Neural cell (in vitro differentiated cells): ENCODE measurements at regions not wholly inside any gene's neighbourhood (a gene's known extent, or its start where the extent isn't known, plus 50 kb on each side); places are given as distances from the start of the nearest gene placed in this dataset.

Experiments used
- H2AFZ ChIP-seq: fragments of 200-600, 300-800 bp; sonication (generic), shearing (Covaris generic); 2 replicates; pipeline ENCODE4 v1.6.0; 2014; ENCODE audit warnings: low read depth, mild to moderate bottlenecking, antibody characterized with exemption, low read length, moderate library complexity
- H3F3A ChIP-seq: fragments of 200-600 bp; shearing (Covaris generic); 2 replicates; pipeline ENCODE4 v1.6.1; 2016; ENCODE audit warnings: mild to moderate bottlenecking, moderate library complexity, mixed read lengths, antibody characterized with exemption, low read length; ENCODE audit not compliant: insufficient read depth, poor library complexity, severe bottlenecking
- H3K27ac ChIP-seq: fragments of 200-600, 300-800 bp; sonication (generic), shearing (Covaris generic); 2 replicates; pipeline ENCODE4 v1.5.1; 2014; ENCODE audit warnings: mild to moderate bottlenecking, low read length, moderate library complexity
- H3K27me3 ChIP-seq: fragments of 300-800, 200-600 bp; sonication (generic), shearing (Covaris generic); 2 replicates; pipeline ENCODE4 v1.6.0; 2014; ENCODE audit warnings: mild to moderate bottlenecking, low read depth, low read length, moderate library complexity; ENCODE audit not compliant: insufficient read depth
- H3K36me3 ChIP-seq: fragments of 300-800, 200-600 bp; sonication (generic), shearing (Covaris generic); 2 replicates; pipeline ENCODE4 v1.5.1; 2014; ENCODE audit warnings: mild to moderate bottlenecking, antibody characterized with exemption, low read length, moderate library complexity; ENCODE audit not compliant: insufficient read depth
- H3K4me2 ChIP-seq: fragments of 300-800, 200-600 bp; sonication (generic), shearing (Covaris generic); 2 replicates; pipeline ENCODE4 v1.6.0; 2014; ENCODE audit warnings: mild to moderate bottlenecking, low read length
- H3K4me3 ChIP-seq: fragments of 300-800, 200-600 bp; sonication (generic), shearing (Covaris generic); 2 replicates; pipeline ENCODE4 v1.5.1; 2014; ENCODE audit warnings: mild to moderate bottlenecking, low read length, moderate library complexity
- H3K79me2 ChIP-seq: fragments of 200-600 bp; shearing (Covaris generic); replicated peaks from 2 replicates; pipeline ENCODE4 v1.6.0; 2014; ENCODE audit warnings: mild to moderate bottlenecking, low read length, moderate library complexity; ENCODE audit not compliant: insufficient read depth
- H3K9ac ChIP-seq: fragments of 300-800, 200-600 bp; sonication (generic), shearing (Covaris generic); 2 replicates; pipeline ENCODE4 v1.6.1; 2016; ENCODE audit warnings: mild to moderate bottlenecking, low read length, mixed read lengths
- H3K9me2 ChIP-seq: fragments of 200-600 bp; shearing (Covaris generic); 2 replicates; pipeline ENCODE4 v1.6.1; 2016; ENCODE audit warnings: mild to moderate bottlenecking, low read length, mixed read lengths; ENCODE audit not compliant: insufficient read depth
- H3K9me3 ChIP-seq: fragments of 200-600, 300-800 bp; sonication (generic), shearing (Covaris generic); 2 replicates; pipeline ENCODE4 v1.6.1; 2016; ENCODE audit warnings: mild to moderate bottlenecking, mixed run types, low read length, moderate library complexity, mixed read lengths
- H4K20me1 ChIP-seq: fragments of 200-600 bp; shearing (Covaris generic); 2 replicates; pipeline ENCODE4 v1.6.1; 2016; ENCODE audit warnings: mild to moderate bottlenecking, mixed run types; ENCODE audit not compliant: insufficient read depth
- EP300 ChIP-seq: fragments of 450-650 bp; conservative IDR thresholded peaks from 2 replicates; pipeline ENCODE4 v1.6.1; 2014; ENCODE audit warnings: antibody characterized with exemption, mild to moderate bottlenecking, moderate library complexity; ENCODE audit not compliant: poor library complexity, severe bottlenecking
- EZH2 ChIP-seq: fragments of 200-600, 300-800 bp; shearing (Covaris generic), sonication (generic); IDR thresholded peaks from 2 replicates; pipeline ENCODE4 v1.6.1; 2014; ENCODE audit warnings: antibody characterized with exemption, low read length, borderline replicate concordance, mild to moderate bottlenecking; ENCODE audit not compliant: insufficient read depth, poor library complexity, severe bottlenecking
- MXI1 ChIP-seq: fragments of 450-650 bp; conservative IDR thresholded peaks from 2 replicates; pipeline ENCODE4 v1.6.1; 2014; ENCODE audit warnings: antibody characterized with exemption, mild to moderate bottlenecking; ENCODE audit not compliant: poor library complexity, severe bottlenecking
- POLR2AphosphoS5 ChIP-seq: IDR thresholded peaks from 2 replicates; pipeline ENCODE4 v1.6.1; 2012
- RAD21 ChIP-seq: fragments of 450-650 bp; conservative IDR thresholded peaks from 2 replicates; pipeline ENCODE4 v1.6.1; 2014; ENCODE audit warnings: antibody characterized with exemption, mild to moderate bottlenecking, moderate library complexity
- SMC3 ChIP-seq: fragments of 450-650 bp; conservative IDR thresholded peaks from 2 replicates; pipeline ENCODE4 v1.6.1; 2014; ENCODE audit warnings: antibody characterized with exemption, mild to moderate bottlenecking, moderate library complexity; ENCODE audit not compliant: poor library complexity
- TAF1 ChIP-seq: IDR thresholded peaks from 2 replicates; pipeline ENCODE4 v1.6.1; 2012; ENCODE audit warnings: low read depth
- TF ChIP-seq, protein P1 (sequence below): IDR thresholded peaks from 2 replicates; pipeline ENCODE4 v1.6.1; 2012; ENCODE audit warnings: borderline replicate concordance
- TF ChIP-seq, protein P2 (sequence below): fragments of 450-650 bp; IDR thresholded peaks from 2 replicates; pipeline ENCODE4 v1.5.1; 2014; ENCODE audit warnings: antibody characterized with exemption, mild to moderate bottlenecking, moderate library complexity; ENCODE audit not compliant: poor library complexity, severe bottlenecking

DNA sequence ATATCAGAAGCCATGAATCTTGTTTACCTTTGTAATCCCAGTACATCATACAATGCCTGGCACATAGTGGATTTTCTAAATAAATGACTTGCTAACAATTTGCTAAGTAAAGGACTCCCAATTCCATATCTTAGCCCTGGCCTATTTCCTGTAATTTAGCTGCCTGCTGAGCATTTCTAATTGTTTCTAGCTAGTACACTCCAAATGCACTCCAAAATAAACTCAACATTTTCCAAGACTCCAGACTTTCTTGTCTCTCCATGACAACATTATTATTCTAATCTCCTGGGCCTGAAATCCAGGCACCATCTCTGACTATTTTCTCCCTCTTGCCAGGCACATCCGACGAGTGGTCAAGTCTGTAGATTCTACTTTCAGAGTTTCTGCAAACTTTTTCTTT, 773.5 kb downstream of the SQOR start:
- TF ChIP-seq POLR2AphosphoS5 = no peak
- no peak for TF ChIP-seq EZH2
- TF ChIP-seq, protein P1, sequence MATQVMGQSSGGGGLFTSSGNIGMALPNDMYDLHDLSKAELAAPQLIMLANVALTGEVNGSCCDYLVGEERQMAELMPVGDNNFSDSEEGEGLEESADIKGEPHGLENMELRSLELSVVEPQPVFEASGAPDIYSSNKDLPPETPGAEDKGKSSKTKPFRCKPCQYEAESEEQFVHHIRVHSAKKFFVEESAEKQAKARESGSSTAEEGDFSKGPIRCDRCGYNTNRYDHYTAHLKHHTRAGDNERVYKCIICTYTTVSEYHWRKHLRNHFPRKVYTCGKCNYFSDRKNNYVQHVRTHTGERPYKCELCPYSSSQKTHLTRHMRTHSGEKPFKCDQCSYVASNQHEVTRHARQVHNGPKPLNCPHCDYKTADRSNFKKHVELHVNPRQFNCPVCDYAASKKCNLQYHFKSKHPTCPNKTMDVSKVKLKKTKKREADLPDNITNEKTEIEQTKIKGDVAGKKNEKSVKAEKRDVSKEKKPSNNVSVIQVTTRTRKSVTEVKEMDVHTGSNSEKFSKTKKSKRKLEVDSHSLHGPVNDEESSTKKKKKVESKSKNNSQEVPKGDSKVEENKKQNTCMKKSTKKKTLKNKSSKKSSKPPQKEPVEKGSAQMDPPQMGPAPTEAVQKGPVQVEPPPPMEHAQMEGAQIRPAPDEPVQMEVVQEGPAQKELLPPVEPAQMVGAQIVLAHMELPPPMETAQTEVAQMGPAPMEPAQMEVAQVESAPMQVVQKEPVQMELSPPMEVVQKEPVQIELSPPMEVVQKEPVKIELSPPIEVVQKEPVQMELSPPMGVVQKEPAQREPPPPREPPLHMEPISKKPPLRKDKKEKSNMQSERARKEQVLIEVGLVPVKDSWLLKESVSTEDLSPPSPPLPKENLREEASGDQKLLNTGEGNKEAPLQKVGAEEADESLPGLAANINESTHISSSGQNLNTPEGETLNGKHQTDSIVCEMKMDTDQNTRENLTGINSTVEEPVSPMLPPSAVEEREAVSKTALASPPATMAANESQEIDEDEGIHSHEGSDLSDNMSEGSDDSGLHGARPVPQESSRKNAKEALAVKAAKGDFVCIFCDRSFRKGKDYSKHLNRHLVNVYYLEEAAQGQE = no peak
- no peak for TF ChIP-seq RAD21
- no peak for TF ChIP-seq SMC3
- TF ChIP-seq TAF1 = no peak
- H2AFZ ChIP-seq = no peak overlapping the region
- H3K27me3 ChIP-seq = no peaks in the 10 kb centered on the region
- H3F3A ChIP-seq = no peaks in the 10 kb centered on the region
- no peak overlapping the region for H3K4me2 ChIP-seq
- no peak overlapping the region for H3K27ac ChIP-seq
- no peaks in the 10 kb centered on the region for H3K9me2 ChIP-seq
- no peak overlapping the region for H3K9ac ChIP-seq
- no peaks in the 10 kb centered on the region for H3K9me3 ChIP-seq
- no peaks in the 10 kb centered on the region for H3K36me3 ChIP-seq
- H3K79me2 ChIP-seq = no peaks in the 10 kb centered on the region
- H4K20me1 ChIP-seq = no peaks in the 10 kb centered on the region
- no peak overlapping the region for H3K4me3 ChIP-seq

GRCh38 chr15:46409841-46410301, 775.0 kb downstream of the SQOR start:
- TF ChIP-seq MXI1 = no peak
- no peak for TF ChIP-seq TAF1
- no peak for TF ChIP-seq POLR2AphosphoS5
- no peak for TF ChIP-seq EZH2
- TF ChIP-seq, protein P2, sequence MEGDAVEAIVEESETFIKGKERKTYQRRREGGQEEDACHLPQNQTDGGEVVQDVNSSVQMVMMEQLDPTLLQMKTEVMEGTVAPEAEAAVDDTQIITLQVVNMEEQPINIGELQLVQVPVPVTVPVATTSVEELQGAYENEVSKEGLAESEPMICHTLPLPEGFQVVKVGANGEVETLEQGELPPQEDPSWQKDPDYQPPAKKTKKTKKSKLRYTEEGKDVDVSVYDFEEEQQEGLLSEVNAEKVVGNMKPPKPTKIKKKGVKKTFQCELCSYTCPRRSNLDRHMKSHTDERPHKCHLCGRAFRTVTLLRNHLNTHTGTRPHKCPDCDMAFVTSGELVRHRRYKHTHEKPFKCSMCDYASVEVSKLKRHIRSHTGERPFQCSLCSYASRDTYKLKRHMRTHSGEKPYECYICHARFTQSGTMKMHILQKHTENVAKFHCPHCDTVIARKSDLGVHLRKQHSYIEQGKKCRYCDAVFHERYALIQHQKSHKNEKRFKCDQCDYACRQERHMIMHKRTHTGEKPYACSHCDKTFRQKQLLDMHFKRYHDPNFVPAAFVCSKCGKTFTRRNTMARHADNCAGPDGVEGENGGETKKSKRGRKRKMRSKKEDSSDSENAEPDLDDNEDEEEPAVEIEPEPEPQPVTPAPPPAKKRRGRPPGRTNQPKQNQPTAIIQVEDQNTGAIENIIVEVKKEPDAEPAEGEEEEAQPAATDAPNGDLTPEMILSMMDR = no peak
- TF ChIP-seq, protein P1 = no peak
- no peak for TF ChIP-seq RAD21
- TF ChIP-seq SMC3 = no peak
- TF ChIP-seq EP300 = no peak
- no peak overlapping the region for H3K4me3 ChIP-seq
- no peaks in the 10 kb centered on the region for H3K9me2 ChIP-seq
- no peaks in the 10 kb centered on the region for H4K20me1 ChIP-seq
- H3F3A ChIP-seq = no peaks in the 10 kb centered on the region
- H3K27me3 ChIP-seq = no peaks in the 10 kb centered on the region
- H3K27ac ChIP-seq = no peak overlapping the region
- H3K79me2 ChIP-seq = no peaks in the 10 kb centered on the region
- H3K4me2 ChIP-seq = no peak overlapping the region
- no peaks in the 10 kb centered on the region for H3K36me3 ChIP-seq
- no peak overlapping the region for H2AFZ ChIP-seq
- no peak overlapping the region for H3K9ac ChIP-seq
- no peaks in the 10 kb centered on the region for H3K9me3 ChIP-seq
